ENCODE measurements at regions not wholly inside any gene's neighbourhood (a gene's known extent, or its start where the extent isn't known, plus 50 kb on each side); places are given as distances from the start of the nearest gene placed in this dataset.
"Not testable (repeated sequence)": the region's sequence is repeated elsewhere in the genome, so short reads cannot be mapped to it uniquely, and the experiment has no call there.

DNA sequence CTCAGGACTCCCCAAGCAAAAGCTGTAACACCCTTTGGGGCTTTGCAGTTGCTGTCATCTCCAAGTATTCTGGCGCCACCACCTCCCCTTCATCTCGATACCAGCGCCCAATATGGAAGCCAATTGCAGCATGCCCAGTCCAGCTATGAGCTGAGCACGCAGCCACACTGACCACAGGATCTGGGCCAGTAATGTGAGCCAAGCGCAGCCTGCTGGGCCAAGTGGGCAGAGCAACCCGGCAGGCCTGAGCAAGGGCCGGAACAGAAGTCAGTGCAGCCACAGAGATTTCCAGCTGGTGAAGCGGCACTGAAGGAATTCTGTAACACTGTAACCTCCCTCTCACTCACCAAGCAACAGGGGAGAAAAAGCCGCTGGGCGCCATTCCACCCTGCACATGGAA lies 268.6 kb downstream of the SPATA31A1 start:
- not testable (repeated sequence) for H3K27ac ChIP-seq (ENCODE audit: poor library complexity, severe bottlenecking); H3K36me3 ChIP-seq (ENCODE audit: low read depth); H3K27me3 ChIP-seq (ENCODE audit: insufficient read depth, poor library complexity, severe bottlenecking); H3K9me3 ChIP-seq (ENCODE audit: severe bottlenecking); ATAC-seq (ENCODE audit: low read depth); H3K4me1 ChIP-seq (ENCODE audit: insufficient read depth, poor library complexity, severe bottlenecking); H3K4me3 ChIP-seq (ENCODE audit: severe bottlenecking); DNase-seq (ENCODE audit: low spot score)

GRCh38 chr9:39632071-39632470 lies 276.6 kb downstream of the SPATA31A1 start:
- H3K9me3 ChIP-seq (ENCODE audit: severe bottlenecking); H3K36me3 ChIP-seq (ENCODE audit: low read depth); H3K27me3 ChIP-seq (ENCODE audit: insufficient read depth, poor library complexity, severe bottlenecking); ATAC-seq (ENCODE audit: low read depth); H3K4me1 ChIP-seq (ENCODE audit: insufficient read depth, poor library complexity, severe bottlenecking); H3K4me3 ChIP-seq (ENCODE audit: severe bottlenecking); DNase-seq (ENCODE audit: low spot score); H3K27ac ChIP-seq (ENCODE audit: poor library complexity, severe bottlenecking): not testable (repeated sequence)

DNA sequence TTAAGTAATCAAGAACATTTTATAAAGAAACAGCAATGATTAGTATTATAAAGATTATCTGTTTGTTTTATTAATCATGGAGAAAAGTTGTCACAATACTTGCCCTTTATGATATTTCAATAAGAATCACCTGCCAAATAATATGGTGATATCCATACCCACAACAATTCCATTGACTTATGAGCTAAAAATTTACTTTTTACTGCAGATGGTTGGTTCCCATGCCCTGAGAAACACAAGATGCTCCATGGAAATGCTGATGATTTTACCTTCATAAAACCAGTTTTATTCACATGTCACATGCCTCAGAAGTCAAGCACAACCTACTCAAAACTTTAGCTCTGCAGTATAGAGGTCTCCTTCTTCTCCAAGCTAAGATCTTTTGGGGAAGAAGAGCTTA lies 293.6 kb downstream of the SPATA31A1 start:
- not testable (repeated sequence) for H3K4me3 ChIP-seq (ENCODE audit: severe bottlenecking); H3K27ac ChIP-seq (ENCODE audit: poor library complexity, severe bottlenecking); H3K4me1 ChIP-seq (ENCODE audit: insufficient read depth, poor library complexity, severe bottlenecking); H3K27me3 ChIP-seq (ENCODE audit: insufficient read depth, poor library complexity, severe bottlenecking); DNase-seq (ENCODE audit: low spot score); H3K36me3 ChIP-seq (ENCODE audit: low read depth); H3K9me3 ChIP-seq (ENCODE audit: severe bottlenecking); ATAC-seq (ENCODE audit: low read depth)

- H3K9me3 ChIP-seq (ENCODE audit: severe bottlenecking); H3K36me3 ChIP-seq (ENCODE audit: low read depth); DNase-seq (ENCODE audit: low spot score); H3K27me3 ChIP-seq (ENCODE audit: insufficient read depth, poor library complexity, severe bottlenecking); H3K4me1 ChIP-seq (ENCODE audit: insufficient read depth, poor library complexity, severe bottlenecking); ATAC-seq (ENCODE audit: low read depth); H3K27ac ChIP-seq (ENCODE audit: poor library complexity, severe bottlenecking); H3K4me3 ChIP-seq (ENCODE audit: severe bottlenecking): not testable (repeated sequence)
These were observed 301.6 kb downstream of the SPATA31A1 start for GRCh38 chr9:39656960-39657603.

DNA sequence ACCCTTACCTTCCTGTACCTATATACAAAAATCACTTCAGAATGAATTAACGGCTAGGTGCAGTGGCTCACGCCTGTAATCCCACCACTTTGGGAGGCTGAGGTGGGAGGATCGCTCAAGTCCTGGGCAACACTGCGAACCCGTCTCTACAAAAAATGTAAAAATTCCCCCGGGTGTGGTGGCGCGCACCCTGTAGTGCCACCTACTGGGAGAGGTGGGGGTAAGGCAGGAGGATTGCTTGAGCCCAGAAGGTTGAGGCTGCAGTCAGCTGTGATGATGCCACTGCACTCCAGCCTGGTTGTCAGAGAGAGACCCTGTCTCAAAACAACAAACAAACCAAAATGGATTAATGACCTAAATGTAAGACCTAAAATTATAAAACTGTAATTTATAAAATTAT lies 307.6 kb downstream of the SPATA31A1 start:
- not testable (repeated sequence) for H3K4me1 ChIP-seq (ENCODE audit: insufficient read depth, poor library complexity, severe bottlenecking); ATAC-seq (ENCODE audit: low read depth); H3K4me3 ChIP-seq (ENCODE audit: severe bottlenecking); DNase-seq (ENCODE audit: low spot score); H3K9me3 ChIP-seq (ENCODE audit: severe bottlenecking); H3K36me3 ChIP-seq (ENCODE audit: low read depth); H3K27ac ChIP-seq (ENCODE audit: poor library complexity, severe bottlenecking); H3K27me3 ChIP-seq (ENCODE audit: insufficient read depth, poor library complexity, severe bottlenecking)

DNA sequence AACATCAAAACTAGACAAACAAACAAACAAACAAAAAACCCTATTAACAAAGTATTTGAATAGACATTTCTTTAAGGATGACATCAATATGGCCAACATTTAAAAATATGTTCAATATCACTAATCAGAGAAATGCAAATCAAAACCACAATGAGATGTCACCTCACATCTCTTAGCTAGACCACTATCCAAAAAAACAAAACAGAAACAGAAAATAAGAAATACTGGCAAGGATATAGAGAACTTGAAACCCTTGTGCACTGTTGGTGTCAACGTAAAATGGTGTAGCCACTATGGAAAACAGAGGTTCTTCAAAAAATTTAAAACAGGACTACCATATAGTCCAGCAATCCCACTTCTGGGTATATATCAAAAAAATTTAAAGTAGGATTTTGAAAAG lies 308.2 kb downstream of the SPATA31A1 start:
- not testable (repeated sequence) for DNase-seq (ENCODE audit: low spot score); H3K9me3 ChIP-seq (ENCODE audit: severe bottlenecking); H3K27me3 ChIP-seq (ENCODE audit: insufficient read depth, poor library complexity, severe bottlenecking); H3K4me3 ChIP-seq (ENCODE audit: severe bottlenecking); ATAC-seq (ENCODE audit: low read depth); H3K27ac ChIP-seq (ENCODE audit: poor library complexity, severe bottlenecking); H3K36me3 ChIP-seq (ENCODE audit: low read depth); H3K4me1 ChIP-seq (ENCODE audit: insufficient read depth, poor library complexity, severe bottlenecking)

- peak; percentile 98 for ATAC-seq (ENCODE audit: low read depth)
- H3K4me1 ChIP-seq (ENCODE audit: insufficient read depth, poor library complexity, severe bottlenecking); H3K27ac ChIP-seq (ENCODE audit: poor library complexity, severe bottlenecking); H3K27me3 ChIP-seq (ENCODE audit: insufficient read depth, poor library complexity, severe bottlenecking); DNase-seq (ENCODE audit: low spot score); H3K4me3 ChIP-seq (ENCODE audit: severe bottlenecking); H3K36me3 ChIP-seq (ENCODE audit: low read depth); H3K9me3 ChIP-seq (ENCODE audit: severe bottlenecking): not testable (repeated sequence)
These were observed 309.6 kb downstream of the SPATA31A1 start for GRCh38 chr9:39665020-39665419.

- peak; percentile 62 for ATAC-seq (ENCODE audit: low read depth)
- H3K36me3 ChIP-seq (ENCODE audit: low read depth); H3K27me3 ChIP-seq (ENCODE audit: insufficient read depth, poor library complexity, severe bottlenecking); H3K9me3 ChIP-seq (ENCODE audit: severe bottlenecking); H3K4me3 ChIP-seq (ENCODE audit: severe bottlenecking); H3K27ac ChIP-seq (ENCODE audit: poor library complexity, severe bottlenecking); H3K4me1 ChIP-seq (ENCODE audit: insufficient read depth, poor library complexity, severe bottlenecking); DNase-seq (ENCODE audit: low spot score): not testable (repeated sequence)
These were observed 319.2 kb downstream of the SPATA31A1 start for GRCh38 chr9:39674437-39675210.

DNA sequence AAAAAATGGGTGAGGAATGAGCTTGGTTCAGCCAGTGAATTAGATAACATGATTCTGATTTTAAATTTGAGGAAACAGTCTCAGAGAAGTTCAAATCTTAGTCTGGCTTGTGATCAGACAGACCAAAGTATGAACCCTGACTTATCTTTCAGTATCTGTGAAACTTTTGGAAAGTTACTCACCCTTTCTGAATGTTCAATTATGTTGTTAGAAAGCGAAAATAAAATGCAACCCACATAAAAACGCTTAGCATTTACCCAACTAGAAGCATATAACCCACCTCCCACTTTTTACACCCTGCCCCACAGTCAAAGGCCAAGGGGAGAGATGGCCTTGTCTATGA lies 319.7 kb downstream of the SPATA31A1 start:
- H3K9me3 ChIP-seq (ENCODE audit: severe bottlenecking); H3K27ac ChIP-seq (ENCODE audit: poor library complexity, severe bottlenecking); H3K36me3 ChIP-seq (ENCODE audit: low read depth); H3K4me3 ChIP-seq (ENCODE audit: severe bottlenecking); H3K27me3 ChIP-seq (ENCODE audit: insufficient read depth, poor library complexity, severe bottlenecking); DNase-seq (ENCODE audit: low spot score); ATAC-seq (ENCODE audit: low read depth); H3K4me1 ChIP-seq (ENCODE audit: insufficient read depth, poor library complexity, severe bottlenecking): not testable (repeated sequence)

- H3K36me3 ChIP-seq (ENCODE audit: low read depth); ATAC-seq (ENCODE audit: low read depth); H3K4me3 ChIP-seq (ENCODE audit: severe bottlenecking); H3K27me3 ChIP-seq (ENCODE audit: insufficient read depth, poor library complexity, severe bottlenecking); H3K4me1 ChIP-seq (ENCODE audit: insufficient read depth, poor library complexity, severe bottlenecking); H3K9me3 ChIP-seq (ENCODE audit: severe bottlenecking); DNase-seq (ENCODE audit: low spot score); H3K27ac ChIP-seq (ENCODE audit: poor library complexity, severe bottlenecking): not testable (repeated sequence)
These were observed 323.2 kb downstream of the SPATA31A1 start for GRCh38 chr9:39678534-39679263.

DNA sequence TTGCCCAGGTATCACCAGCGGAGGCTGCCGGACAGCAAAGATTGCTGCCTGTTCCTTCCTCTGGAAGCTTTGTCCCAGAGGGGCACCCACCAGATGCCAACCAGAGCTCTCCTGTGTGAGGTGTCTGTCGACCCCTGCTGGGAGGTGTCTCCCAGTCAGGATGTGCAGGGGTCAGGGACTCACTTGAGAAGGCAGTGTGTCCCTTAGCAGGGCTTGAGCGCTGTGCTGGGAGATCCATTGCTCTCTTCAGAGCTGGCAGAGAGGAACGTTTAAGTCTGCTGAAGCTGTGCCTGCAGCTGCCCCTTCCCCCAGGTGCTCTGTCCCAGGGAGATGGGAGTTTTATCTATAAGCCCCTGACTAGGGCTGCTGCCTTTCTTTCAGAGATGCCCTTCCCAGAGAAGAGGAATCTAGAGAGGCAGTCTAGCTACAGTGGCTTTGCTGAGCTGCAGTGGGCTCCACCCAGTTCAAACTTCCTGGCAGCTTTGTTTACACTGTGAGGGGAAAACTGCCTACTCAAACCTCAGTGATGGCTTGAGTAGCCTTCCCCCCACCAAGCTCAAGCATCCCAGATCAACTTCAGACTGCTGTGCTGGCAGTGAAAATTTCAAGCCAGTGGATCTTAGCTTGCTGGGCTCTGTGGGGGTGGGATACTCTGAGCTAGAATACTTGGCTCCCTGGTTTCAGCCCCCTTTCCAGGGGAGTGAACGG lies 325.4 kb downstream of the SPATA31A1 start:
- H3K27me3 ChIP-seq (ENCODE audit: insufficient read depth, poor library complexity, severe bottlenecking); H3K27ac ChIP-seq (ENCODE audit: poor library complexity, severe bottlenecking); ATAC-seq (ENCODE audit: low read depth); DNase-seq (ENCODE audit: low spot score); H3K36me3 ChIP-seq (ENCODE audit: low read depth); H3K4me1 ChIP-seq (ENCODE audit: insufficient read depth, poor library complexity, severe bottlenecking); H3K4me3 ChIP-seq (ENCODE audit: severe bottlenecking); H3K9me3 ChIP-seq (ENCODE audit: severe bottlenecking): not testable (repeated sequence)

All from RWPE2 (cell line).